ENCODE measurements at regions not wholly inside any gene's neighbourhood (a gene's known extent, or its start where the extent isn't known, plus 50 kb on each side); places are given as distances from the start of the nearest gene placed in this dataset.

- Histone ChIP-seq H3K27ac (ENCODE audit: low read depth, low read length, poor library complexity, severe bottlenecking) (no peak overlapping the region), H3K9ac (ENCODE audit: low read length) (no peak overlapping the region), H3K4me3 (ENCODE audit: low read depth, low read length, poor library complexity, severe bottlenecking) (no peak overlapping the region), H3K27me3 (ENCODE audit: insufficient read depth, low read length) (no peaks in the 10 kb centered on the region), H2AFZ (ENCODE audit: low read length) (no peak overlapping the region), H3F3A (ENCODE audit: insufficient read depth, low read length) (no peaks in the 10 kb centered on the region), H3K4me1 (ENCODE audit: insufficient read depth, low read length, severe bottlenecking) (no peaks in the 10 kb centered on the region), H3K9me2 (ENCODE audit: low read depth, low read length) (no peaks in the 10 kb centered on the region), H3K9me3 (ENCODE audit: low read length) (no peaks in the 10 kb centered on the region), H3K36me3 (ENCODE audit: insufficient read depth, low read length) (no peaks in the 10 kb centered on the region), H3K4me2 (ENCODE audit: low read length) (no peak overlapping the region), H4K20me1 (ENCODE audit: insufficient read depth, low read length) (no peaks in the 10 kb centered on the region), H3K79me2 (ENCODE audit: insufficient read depth, low read length) (no peaks in the 10 kb centered on the region)
- TF ChIP-seq CTCF (IDR thresholded peaks at IDR 0.05; ENCODE audit: low read length), result no peak
- no peak for TF ChIP-seq EZH2 (IDR thresholded peaks at IDR 0.05; ENCODE audit: borderline replicate concordance, low read length)
Measured at GRCh38 chr2:221677688-221678087, 105.6 kb upstream of the EPHA4 start.

- no peak overlapping the region for H3K27ac ChIP-seq (ENCODE audit: low read depth, low read length, poor library complexity, severe bottlenecking)
- H3F3A ChIP-seq (ENCODE audit: insufficient read depth, low read length), result no peaks in the 10 kb centered on the region
- H3K4me2 ChIP-seq (ENCODE audit: low read length), result no peak overlapping the region
- H3K27me3 ChIP-seq (ENCODE audit: insufficient read depth, low read length), result no peaks in the 10 kb centered on the region
- H3K4me3 ChIP-seq (ENCODE audit: low read depth, low read length, poor library complexity, severe bottlenecking), result no peak overlapping the region
- H3K36me3 ChIP-seq (ENCODE audit: insufficient read depth, low read length), result no peaks in the 10 kb centered on the region
- no peaks in the 10 kb centered on the region for H3K4me1 ChIP-seq (ENCODE audit: insufficient read depth, low read length, severe bottlenecking)
- TF ChIP-seq CTCF (IDR thresholded peaks at IDR 0.05; ENCODE audit: low read length), result no peak
- TF ChIP-seq EZH2 (IDR thresholded peaks at IDR 0.05; ENCODE audit: borderline replicate concordance, low read length), result no peak
- H3K9ac ChIP-seq (ENCODE audit: low read length), result no peak overlapping the region
- H4K20me1 ChIP-seq (ENCODE audit: insufficient read depth, low read length), result no peaks in the 10 kb centered on the region
- H3K9me2 ChIP-seq (ENCODE audit: low read depth, low read length), result no peaks in the 10 kb centered on the region
- no peak overlapping the region for H2AFZ ChIP-seq (ENCODE audit: low read length)
- H3K9me3 ChIP-seq (ENCODE audit: low read length), result no peaks in the 10 kb centered on the region
- no peaks in the 10 kb centered on the region for H3K79me2 ChIP-seq (ENCODE audit: insufficient read depth, low read length)
Measured at GRCh38 chr2:221676566-221677172, 104.6 kb upstream of the EPHA4 start.

- TF ChIP-seq EZH2 (IDR thresholded peaks at IDR 0.05; ENCODE audit: borderline replicate concordance, low read length) (no peak), CTCF (IDR thresholded peaks at IDR 0.05; ENCODE audit: low read length) (no peak)
- no peak overlapping the region for H2AFZ ChIP-seq (ENCODE audit: low read length)
Measured at GRCh38 chr2:221675201-221675908, 103.3 kb upstream of the EPHA4 start.

More at GRCh38 chr2:221675201-221675908, 103.3 kb upstream of the EPHA4 start:
- no peaks in the 10 kb centered on the region for H3F3A ChIP-seq (ENCODE audit: insufficient read depth, low read length)
- H3K4me1 ChIP-seq (ENCODE audit: insufficient read depth, low read length, severe bottlenecking), result no peaks in the 10 kb centered on the region
- no peaks in the 10 kb centered on the region for H3K9me3 ChIP-seq (ENCODE audit: low read length)
- H3K27me3 ChIP-seq (ENCODE audit: insufficient read depth, low read length), result no peaks in the 10 kb centered on the region
- H3K79me2 ChIP-seq (ENCODE audit: insufficient read depth, low read length), result no peaks in the 10 kb centered on the region
- H4K20me1 ChIP-seq (ENCODE audit: insufficient read depth, low read length), result no peaks in the 10 kb centered on the region
- no peak overlapping the region for H3K4me2 ChIP-seq (ENCODE audit: low read length)
- H3K36me3 ChIP-seq (ENCODE audit: insufficient read depth, low read length), result no peaks in the 10 kb centered on the region
- no peak overlapping the region for H3K4me3 ChIP-seq (ENCODE audit: low read depth, low read length, poor library complexity, severe bottlenecking)
- H3K9ac ChIP-seq (ENCODE audit: low read length), result no peak overlapping the region
- no peak overlapping the region for H3K27ac ChIP-seq (ENCODE audit: low read depth, low read length, poor library complexity, severe bottlenecking)
- no peaks in the 10 kb centered on the region for H3K9me2 ChIP-seq (ENCODE audit: low read depth, low read length)
